NCI-H1092 treated with DMSO at 0.1 percent for 48 hours (cell line): ENCODE measurements at regions not wholly inside any gene's neighbourhood (a gene's known extent, or its start where the extent isn't known, plus 50 kb on each side); places are given as distances from the start of the nearest gene placed in this dataset.
A peak's percentile ranks its signal among the peaks of the same experiment; 100 is the strongest.

ENCODE experiments used
- DNase-seq: peaks from one replicate; lab custom pipeline; 2025; lab: John Stamatoyannopoulos, UW

- no peak for DNase-seq
These were observed 296.1 kb upstream of the SEMA3A start for GRCh38 chr7:84490661-84491060.

- DNase-seq = no peak
These were observed 290.0 kb upstream of the SEMA3A start for GRCh38 chr7:84484502-84485079.

- no peak for DNase-seq
These were observed 287.9 kb upstream of the SEMA3A start for GRCh38 chr7:84482476-84482875.

- no peak for DNase-seq
These were observed 284.5 kb upstream of the SEMA3A start for GRCh38 chr7:84479059-84479458.

GRCh38 chr7:84477786-84478478 is 283.3 kb upstream of the SEMA3A start:
- no peak for DNase-seq

- DNase-seq = no peak
These were observed 279.8 kb upstream of the SEMA3A start for GRCh38 chr7:84474436-84474835.

GRCh38 chr7:84471576-84471975 is 277.0 kb upstream of the SEMA3A start:
- DNase-seq = no peak

GRCh38 chr7:84469034-84469433 is 274.4 kb upstream of the SEMA3A start:
- no peak for DNase-seq

- DNase-seq = no peak
These were observed 267.7 kb upstream of the SEMA3A start for GRCh38 chr7:84462259-84462658.

- no peak for DNase-seq
These were observed 266.5 kb upstream of the SEMA3A start for GRCh38 chr7:84461093-84461492.

GRCh38 chr7:84455788-84456187 is 261.2 kb upstream of the SEMA3A start:
- no peak for DNase-seq

GRCh38 chr7:84454174-84454959 is 259.8 kb upstream of the SEMA3A start:
- DNase-seq = no peak

GRCh38 chr7:84452618-84453017 is 258.0 kb upstream of the SEMA3A start:
- DNase-seq = no peak

- DNase-seq = no peak
These were observed 256.2 kb upstream of the SEMA3A start for GRCh38 chr7:84450772-84451171.

GRCh38 chr7:84447636-84448293 is 253.2 kb upstream of the SEMA3A start:
- no peak for DNase-seq

- no peak for DNase-seq
These were observed 252.4 kb upstream of the SEMA3A start for GRCh38 chr7:84446991-84447480.

- no peak for DNase-seq
These were observed 231.2 kb upstream of the SEMA3A start for GRCh38 chr7:84425702-84426259.

GRCh38 chr7:84422790-84423189 is 228.2 kb upstream of the SEMA3A start:
- DNase-seq = no peak

GRCh38 chr7:84412161-84412969 is 217.8 kb upstream of the SEMA3A start:
- DNase-seq = peak; percentile 5

GRCh38 chr7:84399661-84400060 is 205.1 kb upstream of the SEMA3A start:
- DNase-seq = no peak

- no peak for DNase-seq
These were observed 199.6 kb upstream of the SEMA3A start for GRCh38 chr7:84394219-84394618.
